GM21526 (cell line): ENCODE measurements at regions not wholly inside any gene's neighbourhood (a gene's known extent, or its start where the extent isn't known, plus 50 kb on each side); places are given as distances from the start of the nearest gene placed in this dataset.
"Not testable (repeated sequence)": the region's sequence is repeated elsewhere in the genome, so short reads cannot be mapped to it uniquely, and the experiment has no call there.

Source experiments
- ATAC-seq: cut with Tn5 transposase; IDR thresholded peaks from one replicate; pipeline ENCODE4 v1.9.1; 2021; ENCODE audit warnings: moderate library complexity; ENCODE audit not compliant: unreplicated experiment, low FRiP score

- no peak for ATAC-seq
Observed at GRCh38 chr12:89289720-89290119, 62.6 kb downstream of the DUSP6 start.

GRCh38 chr12:89288959-89289358 is 63.3 kb downstream of the DUSP6 start:
- no peak for ATAC-seq

GRCh38 chr12:89286501-89286900 is 65.8 kb downstream of the DUSP6 start:
- ATAC-seq, result no peak

- no peak for ATAC-seq
Observed at GRCh38 chr12:89281539-89281867, 70.8 kb downstream of the DUSP6 start.

- ATAC-seq, result no peak
Observed at GRCh38 chr12:89280833-89281538, 71.3 kb downstream of the DUSP6 start.

GRCh38 chr12:89279499-89279898 is 72.8 kb downstream of the DUSP6 start:
- ATAC-seq, result no peak

GRCh38 chr12:89278862-89279261 is 73.4 kb downstream of the DUSP6 start:
- ATAC-seq, result no peak

GRCh38 chr12:89278169-89278568 is 74.1 kb downstream of the DUSP6 start:
- ATAC-seq, result no peak

GRCh38 chr12:89276860-89277259 is 75.4 kb downstream of the DUSP6 start:
- ATAC-seq, result no peak

GRCh38 chr12:89273525-89273924 is 78.8 kb downstream of the DUSP6 start:
- ATAC-seq, result no peak

- ATAC-seq, result no peak
Observed at GRCh38 chr12:89270548-89270947, 81.8 kb downstream of the DUSP6 start.

GRCh38 chr12:89269174-89269573 is 83.1 kb downstream of the DUSP6 start:
- no peak for ATAC-seq

GRCh38 chr12:89267404-89267803 is 84.9 kb downstream of the DUSP6 start:
- ATAC-seq, result no peak

- ATAC-seq, result not testable (repeated sequence)
Observed at GRCh38 chr12:89266574-89267188, 85.6 kb downstream of the DUSP6 start.

- ATAC-seq, result no peak
Observed at GRCh38 chr12:89264837-89265236, 87.5 kb downstream of the DUSP6 start.

- ATAC-seq, result no peak
Observed at GRCh38 chr12:89263900-89264299, 88.4 kb downstream of the DUSP6 start.

- ATAC-seq, result no peak
Observed at GRCh38 chr12:89262855-89263552, 89.3 kb downstream of the DUSP6 start.

GRCh38 chr12:89261982-89262381 is 90.3 kb downstream of the DUSP6 start:
- no peak for ATAC-seq

- ATAC-seq, result no peak
Observed at GRCh38 chr12:89260841-89261637, 91.3 kb downstream of the DUSP6 start.

- ATAC-seq, result no peak
Observed at GRCh38 chr12:89259821-89260220, 92.5 kb downstream of the DUSP6 start.
